ENCODE measurements at regions not wholly inside any gene's neighbourhood (a gene's known extent, or its start where the extent isn't known, plus 50 kb on each side); places are given as distances from the start of the nearest gene placed in this dataset.
A peak's percentile ranks its signal among the peaks of the same experiment; 100 is the strongest.
"Not testable (repeated sequence)": the region's sequence is repeated elsewhere in the genome, so short reads cannot be mapped to it uniquely, and the experiment has no call there.

DNA sequence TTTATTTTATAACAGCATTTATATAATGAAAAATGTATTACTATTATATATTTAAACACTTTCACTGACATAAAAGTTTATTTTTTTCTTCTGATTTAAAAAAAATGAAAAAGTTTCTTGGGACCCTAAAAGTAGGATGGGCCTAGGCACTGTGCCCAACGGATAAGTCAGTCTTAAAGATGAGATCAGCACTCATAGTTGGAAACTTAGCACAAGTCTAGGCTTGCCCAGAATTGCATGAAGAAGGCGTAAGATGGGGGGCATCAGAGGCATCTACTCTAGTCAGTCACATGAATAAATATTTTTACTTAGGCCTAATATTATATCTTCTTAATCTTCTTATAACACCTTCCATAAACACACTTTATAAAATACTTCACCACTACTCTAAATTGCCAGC is 306.7 kb upstream of the GRID2 start:
- no peak for DNase-seq (ENCODE audit: low spot score)

DNA sequence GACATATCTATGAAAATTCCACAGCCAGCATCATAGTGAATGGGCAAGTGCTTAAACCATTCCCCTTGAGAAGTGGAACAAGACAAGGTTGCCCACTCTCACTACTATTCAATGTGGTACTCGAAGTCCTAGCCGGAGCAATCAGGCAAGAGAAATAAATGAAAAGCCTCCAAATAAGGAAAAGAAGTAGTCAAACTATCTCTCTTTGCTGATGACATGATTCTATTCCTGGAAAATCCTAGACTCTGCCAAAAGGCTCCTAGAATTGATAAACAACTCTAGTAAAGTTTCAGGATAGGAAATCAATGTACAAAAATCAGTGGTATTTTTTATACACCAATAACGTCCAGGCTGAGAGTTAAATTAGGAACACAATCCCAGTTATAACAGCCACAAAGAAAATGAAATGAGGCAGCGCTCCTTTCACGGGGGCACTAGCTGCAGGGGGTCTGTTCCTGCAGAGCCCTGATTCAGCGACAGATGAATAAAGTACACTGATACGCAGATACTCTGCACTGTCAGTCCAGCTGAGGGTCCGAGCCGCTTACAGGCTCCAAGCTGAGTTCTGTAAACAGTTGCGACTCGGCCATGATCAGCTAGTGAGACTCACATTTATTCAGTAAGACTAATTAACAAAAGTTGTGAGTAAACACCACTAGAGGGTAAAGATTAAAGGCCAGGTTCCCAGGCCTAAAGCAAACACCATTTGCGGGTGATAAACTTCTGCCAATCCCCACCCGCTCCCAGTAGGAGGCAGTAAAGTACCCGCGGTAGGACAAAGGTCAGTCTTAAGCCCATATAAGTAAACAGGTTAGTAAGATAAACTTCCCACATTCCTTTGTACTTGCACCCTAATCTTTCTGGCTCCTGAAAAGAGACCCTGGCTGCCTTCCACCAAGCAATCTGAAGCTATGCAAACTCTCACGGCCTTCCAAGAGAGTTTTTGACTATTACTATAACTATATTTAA is 290.6 kb upstream of the GRID2 start:
- DNase-seq (ENCODE audit: low spot score), result no peak

DNA sequence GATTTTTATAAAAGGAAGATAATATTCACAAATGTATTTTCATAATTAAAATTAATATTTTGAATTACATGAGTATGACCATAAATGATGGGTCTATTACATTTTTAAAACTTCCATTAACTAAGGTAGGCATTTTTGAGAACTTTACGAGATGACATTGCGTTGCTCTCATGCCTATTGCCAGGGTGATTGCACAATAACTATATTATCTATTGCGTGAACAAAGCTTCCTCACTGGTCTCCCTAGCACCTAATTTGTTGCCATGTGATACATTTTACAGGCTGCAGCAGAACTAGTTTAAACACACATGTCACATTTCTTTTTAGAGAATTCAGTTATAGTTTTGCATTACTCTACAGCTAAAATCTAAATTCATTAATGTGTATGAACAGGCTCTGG is 289.7 kb upstream of the GRID2 start:
- no peak for DNase-seq (ENCODE audit: low spot score)

DNA sequence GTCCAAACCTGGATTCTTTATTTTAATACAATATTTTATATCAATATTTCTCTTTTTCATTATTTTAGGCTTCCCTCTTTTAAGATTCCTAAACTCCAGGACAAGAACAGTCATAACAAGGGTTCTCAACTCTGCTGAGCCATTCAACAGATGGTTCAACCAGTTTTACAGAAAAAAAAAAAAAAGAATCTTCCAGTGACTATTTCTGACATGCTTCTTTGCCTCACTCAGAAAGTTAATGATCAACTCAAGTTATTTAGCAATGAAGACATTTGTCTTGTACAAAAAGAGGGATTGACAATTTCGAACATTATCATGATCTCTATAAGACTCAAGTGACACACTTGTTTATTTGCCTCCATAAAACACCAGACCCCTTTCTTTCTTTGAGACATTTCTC is 282.6 kb upstream of the GRID2 start:
- DNase-seq (ENCODE audit: low spot score), result no peak

DNA sequence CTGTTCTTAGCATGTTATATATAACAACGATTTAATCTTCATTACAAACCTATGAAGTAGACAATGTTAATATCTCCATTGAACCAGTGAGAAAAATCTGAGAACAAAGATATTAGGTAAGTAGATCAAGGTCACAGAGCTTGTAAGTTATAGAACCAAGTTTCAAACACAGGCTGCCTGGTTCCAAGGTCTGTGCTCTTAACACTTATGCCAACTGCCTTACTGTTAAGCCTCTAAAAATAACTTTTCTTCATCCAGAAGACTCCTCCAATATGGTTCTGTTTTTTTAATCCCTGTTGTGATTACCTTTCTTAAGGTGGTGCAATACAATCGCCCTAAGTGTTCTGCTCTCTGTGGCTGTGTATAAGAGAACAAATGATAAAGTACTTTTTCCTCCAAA is 282.0 kb upstream of the GRID2 start:
- no peak for DNase-seq (ENCODE audit: low spot score)

DNA sequence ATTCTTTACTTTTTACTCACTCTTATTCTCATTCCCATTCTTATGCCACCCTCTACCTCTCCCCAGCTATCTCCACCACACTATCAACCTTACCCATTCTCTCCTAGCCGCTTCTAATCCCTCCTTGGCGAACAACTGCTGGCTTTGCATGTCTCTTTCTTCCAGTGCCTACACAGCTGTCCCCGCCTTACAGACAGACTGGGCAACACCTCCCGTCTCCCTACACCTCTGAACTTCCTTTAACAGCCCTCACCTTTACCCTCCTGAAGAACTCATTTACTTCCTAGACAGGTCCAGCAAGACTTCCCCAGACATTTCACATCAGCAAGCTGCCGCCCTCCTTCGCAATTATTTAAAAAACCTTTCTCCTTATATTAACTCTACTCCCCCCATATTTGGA is 274.9 kb upstream of the GRID2 start:
- not testable (repeated sequence) for DNase-seq (ENCODE audit: low spot score)

DNA sequence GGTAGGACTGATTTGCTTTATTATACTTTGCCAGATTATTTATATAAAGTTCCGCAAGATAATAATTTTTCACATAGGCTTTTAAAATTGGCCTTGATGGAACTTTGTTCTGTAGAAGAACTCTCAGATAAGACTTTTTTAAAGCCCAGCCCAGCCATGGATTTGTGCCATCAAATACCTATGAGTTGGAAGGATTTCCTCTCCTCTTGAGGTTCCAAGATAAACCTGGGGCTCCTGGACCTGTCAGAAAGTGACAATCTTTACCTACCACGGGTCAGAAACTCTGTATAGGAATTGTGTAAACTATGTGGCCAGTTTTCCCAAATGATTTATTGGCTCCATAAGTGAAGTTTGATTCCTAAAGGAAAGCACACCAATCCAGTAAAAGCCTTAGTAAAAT is 271.9 kb upstream of the GRID2 start:
- DNase-seq (ENCODE audit: low spot score), result no peak

DNA sequence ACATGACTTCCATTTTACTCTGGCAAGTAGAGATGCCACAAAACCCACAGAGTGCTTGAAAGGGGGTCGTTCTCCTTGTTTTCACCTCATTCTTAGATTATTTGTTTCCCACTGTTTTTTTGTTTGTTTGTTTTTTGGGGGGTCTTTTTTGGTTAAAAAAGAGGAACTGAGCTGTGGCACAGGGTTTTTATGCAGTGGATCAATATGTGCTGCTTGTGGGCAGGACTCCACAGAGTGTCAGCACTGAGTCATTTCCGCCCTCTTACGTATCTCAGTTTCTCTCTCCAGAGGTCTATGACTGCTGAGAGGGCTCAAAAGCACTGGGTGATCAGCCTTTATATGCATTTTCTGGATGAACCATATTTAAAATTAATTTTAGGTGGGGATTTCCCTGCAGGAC is 268.1 kb upstream of the GRID2 start:
- no peak for DNase-seq (ENCODE audit: low spot score)

DNA sequence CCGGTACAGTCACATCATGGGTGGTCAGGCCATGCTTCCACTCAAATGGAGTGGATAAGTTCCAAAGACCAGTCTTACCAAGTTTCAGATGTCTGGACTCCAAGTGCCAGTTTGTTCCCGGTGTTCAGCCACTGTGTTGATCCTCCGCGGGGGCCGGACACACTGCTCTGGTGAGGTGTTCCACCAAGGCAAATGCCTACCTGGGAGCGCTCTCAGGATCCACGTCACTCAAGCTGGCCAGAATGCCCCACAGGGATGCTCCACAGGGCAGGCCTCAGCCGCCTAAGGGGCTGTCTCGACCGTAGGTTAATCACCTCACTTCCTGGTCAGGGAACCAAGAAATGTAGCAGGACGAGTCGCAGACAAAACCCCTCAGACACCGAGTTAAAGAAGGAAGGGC is 258.0 kb upstream of the GRID2 start:
- no peak for DNase-seq (ENCODE audit: low spot score)

DNA sequence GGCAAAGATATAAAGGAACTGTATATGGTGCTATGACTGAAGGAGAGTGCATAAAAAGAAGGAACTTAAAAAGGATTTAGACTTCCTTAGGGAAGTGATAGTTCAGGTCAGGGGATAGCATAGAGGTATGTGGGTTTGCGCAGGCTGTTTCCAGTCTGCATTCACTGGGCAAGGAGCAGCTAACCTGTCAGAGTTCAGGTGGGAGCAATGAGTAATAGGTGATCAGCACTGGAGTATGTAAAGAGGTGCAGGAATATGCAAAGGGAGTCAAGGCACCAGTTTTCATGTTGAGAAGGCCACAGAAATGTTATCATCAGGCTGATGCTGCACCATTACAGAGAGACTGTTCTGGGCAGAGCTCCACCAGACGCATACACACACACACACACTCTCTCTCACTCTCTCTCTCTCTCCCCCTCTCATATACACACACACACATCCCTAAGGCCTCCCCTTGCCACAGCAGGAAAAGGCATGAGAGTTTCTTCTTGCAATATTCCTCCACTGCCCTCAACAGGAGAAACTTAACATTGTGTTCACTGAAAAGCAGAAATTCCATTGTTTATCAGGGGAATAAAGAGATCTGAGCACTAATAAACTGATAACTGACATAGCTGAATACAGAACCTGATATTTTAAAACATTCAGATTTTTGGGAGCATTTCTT is 256.4 kb upstream of the GRID2 start:
- DNase-seq (ENCODE audit: low spot score), result peak; percentile 6

DNA sequence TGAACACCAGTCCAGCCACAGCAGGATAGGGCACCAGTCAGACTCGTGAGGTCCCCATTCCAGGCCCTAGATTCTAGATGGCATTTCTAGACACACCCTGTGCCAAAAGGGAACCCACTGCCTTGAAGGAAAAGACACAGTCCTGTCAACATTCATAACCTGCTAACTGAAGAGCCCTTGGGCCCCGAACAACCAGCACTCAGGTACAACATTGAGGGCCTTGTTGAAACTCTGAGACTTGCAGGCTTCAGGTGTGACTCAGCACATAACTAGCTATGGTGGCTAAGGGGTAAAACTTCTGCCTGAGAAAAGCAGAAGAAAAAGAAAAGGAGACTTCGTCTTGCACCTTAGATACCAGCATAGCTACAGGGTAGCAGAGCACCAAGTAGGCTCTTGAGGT is 252.9 kb upstream of the GRID2 start:
- DNase-seq (ENCODE audit: low spot score), result no peak

DNA sequence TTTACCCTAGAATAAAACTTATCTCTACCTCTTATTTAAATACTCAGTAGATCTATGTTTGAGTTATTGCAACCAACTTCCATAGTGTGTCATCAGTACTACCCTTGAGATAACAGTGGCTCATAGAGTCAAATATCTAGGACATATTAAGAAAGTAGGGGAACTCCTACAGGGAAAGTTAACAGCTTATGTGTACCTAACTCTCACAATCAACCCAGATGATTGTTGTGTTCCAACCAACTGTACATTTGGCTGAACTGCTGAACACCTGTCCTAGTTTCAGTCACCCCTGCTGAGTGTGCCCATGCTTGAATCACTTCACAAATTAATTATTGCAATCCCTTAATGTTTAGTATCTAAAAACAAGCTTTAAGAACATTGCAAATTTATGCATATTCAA is 244.2 kb upstream of the GRID2 start:
- DNase-seq (ENCODE audit: low spot score), result peak; percentile 1

DNA sequence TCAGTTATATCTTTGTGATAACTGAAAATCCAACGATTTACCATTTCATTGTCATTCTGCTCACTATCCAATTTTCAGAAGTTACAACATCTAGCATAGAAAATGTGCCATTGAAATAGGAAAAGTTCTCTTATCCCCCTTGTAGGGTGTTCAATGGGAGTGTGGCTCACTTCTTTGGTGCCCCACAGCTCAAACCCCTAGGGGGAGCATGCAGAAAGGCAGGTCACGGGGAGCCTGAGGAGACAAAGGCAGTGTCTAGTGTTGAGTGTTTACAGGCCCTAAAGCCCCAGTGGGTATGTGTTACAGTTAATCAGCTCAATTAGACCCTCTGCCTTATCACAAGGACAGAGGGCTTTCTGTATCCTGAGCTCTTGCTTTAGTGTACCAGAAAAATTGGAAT is 243.4 kb upstream of the GRID2 start:
- DNase-seq (ENCODE audit: low spot score), result no peak

DNA sequence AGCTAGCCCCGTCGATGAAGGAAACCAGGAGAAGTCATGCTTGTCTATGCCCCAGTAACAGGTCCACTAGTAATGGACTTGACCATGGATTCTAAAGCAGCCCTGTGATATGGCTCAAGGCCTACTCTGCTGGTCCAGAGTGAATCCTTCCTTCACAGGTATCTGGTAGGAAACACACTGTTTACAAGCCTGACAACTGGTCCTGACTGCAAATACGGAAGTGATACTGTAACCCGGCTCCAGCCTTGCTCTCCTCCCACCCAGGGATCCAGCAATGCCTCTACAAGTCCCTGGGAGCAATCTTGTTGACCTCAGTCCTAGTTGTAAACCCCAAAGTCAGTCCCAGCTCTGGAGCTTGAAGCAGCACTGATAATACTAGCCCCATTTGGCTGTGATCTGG is 239.2 kb upstream of the GRID2 start:
- DNase-seq (ENCODE audit: low spot score), result no peak

DNA sequence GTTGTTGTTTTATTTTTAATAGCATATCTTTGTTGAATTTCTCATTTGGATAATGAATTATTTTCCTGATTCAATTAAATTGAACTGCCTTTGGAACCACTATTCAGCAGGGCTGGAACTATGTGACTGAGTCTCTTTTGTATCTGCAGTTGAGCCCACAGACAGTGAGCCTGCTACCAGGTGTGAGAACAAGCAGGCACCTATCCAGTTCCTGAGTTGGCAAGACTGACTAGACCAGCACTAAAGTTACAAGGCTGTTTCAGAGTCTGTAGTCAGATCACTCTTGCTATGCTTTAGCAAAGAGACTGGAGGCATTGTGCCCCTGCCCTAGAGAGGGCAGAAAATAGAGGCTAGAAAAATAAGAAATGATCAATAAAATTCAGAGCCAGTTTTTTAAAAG is 237.3 kb upstream of the GRID2 start:
- no peak for DNase-seq (ENCODE audit: low spot score)

DNA sequence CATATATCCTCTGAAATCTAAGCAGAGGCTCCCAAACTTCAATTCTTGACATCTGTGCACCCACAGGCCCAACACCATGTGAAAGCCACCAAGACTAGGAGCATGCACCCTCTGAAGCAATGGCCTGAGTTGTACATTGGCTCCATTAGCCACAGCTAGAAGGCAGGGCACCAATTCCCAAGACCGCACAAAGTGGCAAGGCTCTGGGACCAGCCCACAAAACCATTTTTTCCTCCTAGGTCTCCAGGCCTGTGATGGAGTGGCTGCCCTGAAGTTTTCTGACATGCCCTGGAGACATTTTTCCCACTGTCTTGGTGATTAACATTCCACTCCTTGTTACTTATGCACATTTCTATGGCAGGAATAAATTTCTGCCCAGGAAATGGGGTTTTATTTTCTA is 232.2 kb upstream of the GRID2 start:
- no peak for DNase-seq (ENCODE audit: low spot score)

DNA sequence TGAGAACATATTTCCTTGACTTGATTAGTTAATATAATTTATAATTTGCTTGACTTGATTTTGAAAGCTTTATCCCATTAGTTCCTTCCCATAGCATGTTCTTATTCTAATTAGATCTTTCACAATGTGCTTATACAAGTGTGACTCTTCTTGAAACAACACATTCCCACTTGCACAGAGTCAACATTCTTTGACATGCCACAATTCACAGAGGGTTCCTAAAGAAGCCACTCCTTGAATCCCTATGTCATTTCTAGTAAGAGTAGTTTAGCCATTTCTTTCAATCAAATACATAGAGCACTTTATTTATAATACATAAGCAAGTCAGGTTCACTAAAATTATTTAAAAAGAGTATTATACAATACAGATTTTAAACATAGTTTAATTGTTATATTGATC is 228.9 kb upstream of the GRID2 start:
- no peak for DNase-seq (ENCODE audit: low spot score)

DNA sequence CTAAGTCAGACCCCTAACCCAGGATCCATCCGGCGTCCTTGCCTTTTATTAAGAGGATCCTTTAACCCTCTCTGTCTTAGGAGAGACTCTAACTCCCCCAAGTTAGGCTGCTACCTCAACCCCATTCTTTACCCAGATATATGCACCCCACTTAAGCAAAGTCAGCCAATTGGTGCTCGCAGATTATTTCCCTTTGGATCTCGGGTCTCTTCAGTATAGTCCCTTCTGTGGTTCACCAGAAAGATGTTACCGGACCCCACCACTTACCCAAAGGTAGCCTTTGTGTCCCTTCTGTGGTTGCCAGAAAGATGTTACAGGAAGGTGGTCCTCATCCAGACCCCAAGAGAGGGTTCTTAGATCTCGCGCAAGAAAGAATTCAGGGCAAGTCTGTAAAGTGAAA is 212.9 kb upstream of the GRID2 start:
- DNase-seq (ENCODE audit: low spot score), result no peak

DNA sequence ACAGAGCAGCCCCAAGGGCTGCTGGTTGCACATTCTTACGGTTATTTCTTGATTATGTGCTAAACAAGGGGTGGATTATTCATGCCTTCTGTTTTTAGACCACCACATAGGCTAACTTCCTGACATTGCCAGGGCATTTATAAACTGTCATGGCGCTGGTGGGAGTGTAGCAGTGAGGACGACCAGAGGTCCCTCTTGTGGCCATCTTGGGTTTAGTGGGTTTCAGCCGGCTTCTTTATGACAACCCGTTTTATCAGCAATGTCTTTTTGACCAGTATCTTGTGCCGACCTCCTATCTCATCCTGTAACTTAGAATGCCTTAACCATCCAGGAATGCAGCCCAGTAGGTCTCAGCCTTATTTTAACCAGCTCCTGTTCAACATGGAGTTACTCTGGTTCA is 212.4 kb upstream of the GRID2 start:
- DNase-seq (ENCODE audit: low spot score), result no peak

DNA sequence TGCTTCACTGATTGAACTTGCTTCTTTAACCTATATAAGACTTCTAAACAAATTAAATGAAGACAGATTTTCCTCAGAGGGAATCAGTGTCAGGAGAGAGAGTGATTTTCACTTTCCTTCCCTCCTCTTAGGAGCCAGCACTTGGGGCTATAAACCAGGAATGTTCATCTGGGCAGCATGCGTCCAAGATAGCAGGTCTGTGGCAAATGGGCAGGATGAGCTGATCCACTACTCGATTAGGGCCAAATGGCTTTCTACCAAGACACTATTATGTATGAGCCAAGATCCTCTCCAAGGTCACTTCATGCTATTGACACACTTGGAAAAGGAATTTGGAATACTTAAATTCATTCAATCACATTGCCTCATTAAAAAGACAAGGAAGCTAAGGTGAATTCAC is 203.9 kb upstream of the GRID2 start:
- no peak for DNase-seq (ENCODE audit: low spot score)

DNA sequence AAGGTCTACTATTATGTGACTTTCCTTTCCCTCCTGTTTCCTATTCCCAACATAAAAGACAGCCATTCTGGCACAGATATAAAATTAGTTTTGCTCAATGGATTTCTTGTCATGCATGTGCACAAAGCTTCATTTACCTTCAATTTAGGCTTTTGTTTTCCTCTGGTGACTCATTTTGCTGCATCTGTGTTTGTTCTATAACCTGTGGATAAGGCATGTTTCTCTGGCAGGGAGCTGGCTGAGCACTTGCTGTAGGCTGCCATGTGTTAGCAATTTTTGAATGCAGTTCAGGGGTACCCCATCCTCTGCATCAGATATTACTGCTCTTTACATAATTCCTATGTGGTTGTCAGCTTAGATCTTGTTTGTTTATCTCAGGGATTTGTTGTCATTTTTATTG is 202.8 kb upstream of the GRID2 start:
- no peak for DNase-seq (ENCODE audit: low spot score)

DNA sequence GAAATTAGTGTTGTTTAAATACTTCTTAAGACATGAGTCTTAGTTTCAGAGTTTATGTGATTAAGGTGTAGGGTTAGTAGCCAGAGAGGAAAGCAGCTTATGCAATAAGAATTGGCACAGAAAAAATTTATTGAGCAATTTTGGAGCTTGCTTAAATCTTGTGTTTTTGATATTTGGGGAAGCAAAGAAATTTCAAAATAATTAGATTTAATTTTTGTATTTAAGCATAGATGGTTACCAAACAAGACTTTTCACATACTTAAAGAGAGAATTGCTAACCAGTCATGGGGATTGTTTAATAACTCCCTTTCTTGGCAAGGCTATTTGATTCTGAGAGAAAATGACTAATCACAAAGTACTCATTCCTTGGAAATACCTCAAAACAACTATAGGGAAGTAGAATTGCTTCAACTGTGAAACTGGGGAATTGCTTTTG is 202.0 kb upstream of the GRID2 start:
- no peak for DNase-seq (ENCODE audit: low spot score)

DNA sequence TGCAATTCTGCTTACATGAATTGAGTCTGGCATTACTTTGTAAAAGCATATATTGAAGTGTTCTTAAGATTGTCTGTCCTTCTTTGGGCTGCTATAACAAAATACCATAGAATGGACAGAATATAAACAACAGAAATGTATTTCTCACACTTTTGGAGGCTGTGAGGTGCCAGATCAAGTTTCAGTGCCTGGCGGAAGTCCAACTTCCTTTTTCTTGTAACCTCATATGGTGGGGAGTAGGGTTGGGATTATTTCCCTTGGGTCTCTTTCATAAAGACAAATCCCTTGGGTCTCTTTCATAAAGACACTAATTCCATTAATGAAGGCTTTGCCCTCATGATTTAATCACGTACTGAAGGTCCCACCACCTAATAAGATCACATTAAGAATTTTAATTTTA is 199.3 kb upstream of the GRID2 start:
- no peak for DNase-seq (ENCODE audit: low spot score)

DNA sequence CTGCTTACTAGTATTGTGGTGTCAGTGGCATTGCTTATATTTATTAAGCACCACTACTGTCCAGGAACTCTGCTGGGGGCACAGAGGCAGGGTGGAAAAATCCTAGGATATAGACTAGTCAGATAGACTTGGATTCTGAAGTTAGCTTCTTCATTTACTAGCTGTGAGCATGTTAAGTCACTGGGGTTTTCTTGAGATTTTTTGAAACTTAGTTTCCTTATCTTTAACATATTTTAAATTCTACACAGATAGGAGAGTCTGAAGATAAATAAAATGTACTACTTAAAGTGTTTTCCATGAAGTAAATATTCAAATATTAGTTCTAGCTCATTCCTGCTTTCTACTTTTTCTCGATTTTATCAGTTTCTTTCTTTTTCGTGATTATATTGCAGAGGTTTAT is 196.9 kb upstream of the GRID2 start:
- no peak for DNase-seq (ENCODE audit: low spot score)
